GM23338 (cell line): ENCODE measurements at regions not wholly inside any gene's neighbourhood (a gene's known extent, or its start where the extent isn't known, plus 50 kb on each side); places are given as distances from the start of the nearest gene placed in this dataset.

Experiments
- CREB1 ChIP-seq: fragments of 250-450 bp; sonication (Bioruptor Pico); IDR thresholded peaks from 2 replicates; pipeline ENCODE4 v1.5.0; 2020; ENCODE audit warnings: low read depth, mild to moderate bottlenecking, moderate library complexity
- CTCF ChIP-seq, 2 experiments: fragments of 200-600 bp in 1 of 2; sonication (generic) in 1 of 2; conservative IDR thresholded peaks; 2 replicates each; pipeline versions ENCODE4 v1.5.1 to v1.6.1; 2016 to 2017; ENCODE audit warnings: antibody characterized with exemption in 2 of 2, low read depth in 2 of 2, mild to moderate bottlenecking in 2 of 2, moderate library complexity in 1 of 2
- ETS1 ChIP-seq: IDR thresholded peaks from 2 replicates; pipeline ENCODE4 v1.6.1; 2016; ENCODE audit warnings: antibody characterized with exemption
- EZH2 ChIP-seq: fragments of 200-600 bp; sonication (generic); IDR thresholded peaks from one replicate; pipeline ENCODE4 v1.8.0; 2017; ENCODE audit warnings: antibody characterized with exemption, mild to moderate bottlenecking, low read depth; ENCODE audit not compliant: unreplicated experiment
- EZH2phosphoT487 ChIP-seq: fragments of 200-600 bp; sonication (generic); IDR thresholded peaks from one replicate; pipeline ENCODE4 v1.8.1; 2018; ENCODE audit warnings: antibody characterized with exemption; ENCODE audit not compliant: unreplicated experiment
- NANOG ChIP-seq: IDR thresholded peaks from 2 replicates; pipeline ENCODE4 v1.6.1; 2016; ENCODE audit warnings: antibody characterized with exemption, borderline replicate concordance
- POLR2AphosphoS5 ChIP-seq: IDR thresholded peaks from 2 replicates; pipeline ENCODE4 v1.6.1; 2016; ENCODE audit warnings: antibody characterized with exemption, low read depth
- ZNF114 ChIP-seq: fragments of 250-450 bp; sonication (Bioruptor Pico); IDR thresholded peaks from 2 replicates; pipeline ENCODE4 v1.5.0; 2020; ENCODE audit warnings: mild to moderate bottlenecking, moderate library complexity
- ZNF331 ChIP-seq: fragments of 250-450 bp; sonication (Bioruptor Pico); IDR thresholded peaks from 2 replicates; pipeline ENCODE4 v1.5.0; 2020; ENCODE audit warnings: low read depth, mild to moderate bottlenecking, moderate library complexity
- ZNF462 ChIP-seq: fragments of 250-450 bp; sonication (Bioruptor Pico); IDR thresholded peaks from 2 replicates; pipeline ENCODE4 v1.5.0; 2020; ENCODE audit warnings: mild to moderate bottlenecking, moderate library complexity

GRCh38 chr12:85587158-85587557 is 249.1 kb downstream of the RASSF9 start (continued):
- TF ChIP-seq ZNF462 (no peak), POLR2AphosphoS5 (no peak), ZNF114 (CRISPR knock-in tag) (no peak), CTCF (conservative IDR thresholded peaks at IDR 0.05; ENCODE audit: low read depth in 2 of 2) (no peak), NANOG (no peak), ETS1 (no peak), CREB1 (CRISPR knock-in tag) (no peak), EZH2 (no peak), ZNF331 (CRISPR knock-in tag) (no peak), EZH2phosphoT487 (no peak)
